ENCODE measurements at regions not wholly inside any gene's neighbourhood (a gene's known extent, or its start where the extent isn't known, plus 50 kb on each side); places are given as distances from the start of the nearest gene placed in this dataset.

GRCh38 chrX:124842205-124842604, 477.5 kb upstream of the TEX13C start:
- TF ChIP-seq MXI1 (IDR thresholded peaks at IDR 0.05; ENCODE audit: borderline replicate concordance, low read depth, low read length) (no peak), POLR2A (IDR thresholded peaks at IDR 0.05; ENCODE audit: low read depth, low read length) (no peak), RAD21 (IDR thresholded peaks at IDR 0.05; ENCODE audit: low read length) (no peak), MAZ (IDR thresholded peaks at IDR 0.05; ENCODE audit: borderline replicate concordance, low read depth, low read length) (no peak), RFX5 (IDR thresholded peaks at IDR 0.05; ENCODE audit: low read depth, low read length) (no peak), CEBPB (IDR thresholded peaks at IDR 0.05; ENCODE audit: low read depth, low read length) (no peak), MAFK (IDR thresholded peaks at IDR 0.05; ENCODE audit: low read depth, low read length) (no peak), SMC3 (IDR thresholded peaks at IDR 0.05; ENCODE audit: low read depth, low read length) (no peak)
- TF ChIP-seq, protein P1, sequence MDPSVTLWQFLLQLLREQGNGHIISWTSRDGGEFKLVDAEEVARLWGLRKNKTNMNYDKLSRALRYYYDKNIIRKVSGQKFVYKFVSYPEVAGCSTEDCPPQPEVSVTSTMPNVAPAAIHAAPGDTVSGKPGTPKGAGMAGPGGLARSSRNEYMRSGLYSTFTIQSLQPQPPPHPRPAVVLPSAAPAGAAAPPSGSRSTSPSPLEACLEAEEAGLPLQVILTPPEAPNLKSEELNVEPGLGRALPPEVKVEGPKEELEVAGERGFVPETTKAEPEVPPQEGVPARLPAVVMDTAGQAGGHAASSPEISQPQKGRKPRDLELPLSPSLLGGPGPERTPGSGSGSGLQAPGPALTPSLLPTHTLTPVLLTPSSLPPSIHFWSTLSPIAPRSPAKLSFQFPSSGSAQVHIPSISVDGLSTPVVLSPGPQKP (IDR thresholded peaks at IDR 0.05; ENCODE audit: borderline replicate concordance, low read depth, low read length), result no peak
- TF ChIP-seq, protein P2, sequence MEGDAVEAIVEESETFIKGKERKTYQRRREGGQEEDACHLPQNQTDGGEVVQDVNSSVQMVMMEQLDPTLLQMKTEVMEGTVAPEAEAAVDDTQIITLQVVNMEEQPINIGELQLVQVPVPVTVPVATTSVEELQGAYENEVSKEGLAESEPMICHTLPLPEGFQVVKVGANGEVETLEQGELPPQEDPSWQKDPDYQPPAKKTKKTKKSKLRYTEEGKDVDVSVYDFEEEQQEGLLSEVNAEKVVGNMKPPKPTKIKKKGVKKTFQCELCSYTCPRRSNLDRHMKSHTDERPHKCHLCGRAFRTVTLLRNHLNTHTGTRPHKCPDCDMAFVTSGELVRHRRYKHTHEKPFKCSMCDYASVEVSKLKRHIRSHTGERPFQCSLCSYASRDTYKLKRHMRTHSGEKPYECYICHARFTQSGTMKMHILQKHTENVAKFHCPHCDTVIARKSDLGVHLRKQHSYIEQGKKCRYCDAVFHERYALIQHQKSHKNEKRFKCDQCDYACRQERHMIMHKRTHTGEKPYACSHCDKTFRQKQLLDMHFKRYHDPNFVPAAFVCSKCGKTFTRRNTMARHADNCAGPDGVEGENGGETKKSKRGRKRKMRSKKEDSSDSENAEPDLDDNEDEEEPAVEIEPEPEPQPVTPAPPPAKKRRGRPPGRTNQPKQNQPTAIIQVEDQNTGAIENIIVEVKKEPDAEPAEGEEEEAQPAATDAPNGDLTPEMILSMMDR (conservative IDR thresholded peaks at IDR 0.05; ENCODE audit: low read depth, low read length), result no peak
- TF ChIP-seq, protein P3, sequence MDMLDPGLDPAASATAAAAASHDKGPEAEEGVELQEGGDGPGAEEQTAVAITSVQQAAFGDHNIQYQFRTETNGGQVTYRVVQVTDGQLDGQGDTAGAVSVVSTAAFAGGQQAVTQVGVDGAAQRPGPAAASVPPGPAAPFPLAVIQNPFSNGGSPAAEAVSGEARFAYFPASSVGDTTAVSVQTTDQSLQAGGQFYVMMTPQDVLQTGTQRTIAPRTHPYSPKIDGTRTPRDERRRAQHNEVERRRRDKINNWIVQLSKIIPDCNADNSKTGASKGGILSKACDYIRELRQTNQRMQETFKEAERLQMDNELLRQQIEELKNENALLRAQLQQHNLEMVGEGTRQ (IDR thresholded peaks at IDR 0.05; ENCODE audit: low read depth, low read length), result no peak
